ENCODE measurements at regions not wholly inside any gene's neighbourhood (a gene's known extent, or its start where the extent isn't known, plus 50 kb on each side); places are given as distances from the start of the nearest gene placed in this dataset.

GRCh38 chr12:46459861-46460545 is 87.4 kb upstream of the SLC38A2 start:
- no peaks in the 10 kb centered on the region for H3K79me2 ChIP-seq (ENCODE audit: insufficient read depth, low read length)
- H3K9me3 Mint-ChIP-seq: no peaks in the 10 kb centered on the region
- intact Hi-C loops (cut with micrococcal nuclease): no loop called here
- peak overlapping the region in 2 of 3 experiments; percentile 30 to 65 for H3K4me3 ChIP-seq (replicated peaks in 1 of 3; ENCODE audit: low read depth in 2 of 3, low read length in 3 of 3)
- no peaks in the 10 kb centered on the region for H3K27me3 ChIP-seq (ENCODE audit: control insufficient read depth in 2 of 2, insufficient read depth in 2 of 2, low read length in 2 of 2)
- H3K27ac ChIP-seq (ENCODE audit: low read depth in 1 of 2, low read length in 2 of 2): peak overlapping the region; percentile 37 to 78
- H3K27ac Mint-ChIP-seq: peak overlapping the region; percentile 68 to 93 (median 90)
- peak overlapping the region; percentile 29 for H3K9ac ChIP-seq (ENCODE audit: insufficient read depth, low read length, poor library complexity, severe bottlenecking)
- H3K9me3 ChIP-seq (replicated peaks in 1 of 2; ENCODE audit: control insufficient read depth in 1 of 2, insufficient read depth in 1 of 2, low read length in 2 of 2): no peaks in the 10 kb centered on the region
- H3K27me3 Mint-ChIP-seq (ENCODE audit: low read depth in 3 of 3): peaks cover 0 to 2% (median 0%) of the 10 kb centered on the region in 3 donors
- H3K4me2 ChIP-seq (replicated peaks; ENCODE audit: extremely low read depth, low read length, poor library complexity, severe bottlenecking): peak overlapping the region; percentile 72
- no peak for TF ChIP-seq CTCF (IDR thresholded peaks at IDR 0.05)
- H3K36me3 Mint-ChIP-seq: no peaks in the 10 kb centered on the region
- H3K4me3 Mint-ChIP-seq: peak overlapping the region; percentile 70 to 85
- H3K4me1 Mint-ChIP-seq: peaks cover 57% of the 10 kb centered on the region
- DNase-seq: peak; percentile 43 to 63 (median 54)
- no peaks in the 10 kb centered on the region for H3K36me3 ChIP-seq (replicated peaks in 1 of 2; ENCODE audit: control insufficient read depth in 1 of 2, insufficient read depth in 2 of 2, low read length in 2 of 2)
- 0% methylated on average over 2 of the region's 5 CpGs for WGBS (ENCODE audit: insufficient coverage)
- H3K4me1 ChIP-seq (ENCODE audit: control insufficient read depth in 1 of 2, insufficient read depth in 2 of 2, low read length in 2 of 2): peaks cover 42 to 54% of the 10 kb centered on the region in 2 donors
- peak overlapping the region; percentile 69 for H2AFZ ChIP-seq (ENCODE audit: insufficient read depth, low read depth, low read length, poor library complexity, severe bottlenecking)
- no peaks in the 10 kb centered on the region for H4K20me1 ChIP-seq (ENCODE audit: insufficient read depth, low read length)

GRCh38 chr12:46459111-46459510 is 86.5 kb upstream of the SLC38A2 start:
- peak overlapping the region in 1 of 2 donors; percentile 85 for H3K4me3 Mint-ChIP-seq

More at GRCh38 chr12:46459111-46459510, 86.5 kb upstream of the SLC38A2 start:
- no peak for TF ChIP-seq CTCF (IDR thresholded peaks at IDR 0.05)
- 100% methylated on average over 2 of the region's 4 CpGs for WGBS (ENCODE audit: insufficient coverage)
- Histone ChIP-seq H2AFZ (ENCODE audit: insufficient read depth, low read depth, low read length, poor library complexity, severe bottlenecking) (no peak overlapping the region), H3K4me2 (replicated peaks; ENCODE audit: extremely low read depth, low read length, poor library complexity, severe bottlenecking) (peak overlapping the region; percentile 72), H3K9ac (ENCODE audit: insufficient read depth, low read length, poor library complexity, severe bottlenecking) (no peak overlapping the region), H4K20me1 (ENCODE audit: insufficient read depth, low read length) (no peaks in the 10 kb centered on the region), H3K9me3 (replicated peaks in 1 of 2; ENCODE audit: control insufficient read depth in 1 of 2, insufficient read depth in 1 of 2, low read length in 2 of 2) (no peaks in the 10 kb centered on the region), H3K4me3 (replicated peaks in 1 of 3; ENCODE audit: low read depth in 2 of 3, low read length in 3 of 3) (peak overlapping the region in 1 of 3 experiments; percentile 65), H3K36me3 (replicated peaks in 1 of 2; ENCODE audit: control insufficient read depth in 1 of 2, insufficient read depth in 2 of 2, low read length in 2 of 2) (no peaks in the 10 kb centered on the region), H3K27me3 (ENCODE audit: control insufficient read depth in 2 of 2, insufficient read depth in 2 of 2, low read length in 2 of 2) (no peaks in the 10 kb centered on the region), H3K27ac (ENCODE audit: low read depth in 1 of 2, low read length in 2 of 2) (peak overlapping the region; percentile 36 to 78), H3K4me1 (ENCODE audit: control insufficient read depth in 1 of 2, insufficient read depth in 2 of 2, low read length in 2 of 2) (peaks cover 47 to 56% of the 10 kb centered on the region in 2 donors), H3K79me2 (ENCODE audit: insufficient read depth, low read length) (no peaks in the 10 kb centered on the region)
- Mint-ChIP-seq H3K27me3 (ENCODE audit: low read depth in 3 of 3) (peaks cover 0 to 2% (median 0%) of the 10 kb centered on the region in 3 donors), H3K36me3 (no peaks in the 10 kb centered on the region), H3K9me3 (no peaks in the 10 kb centered on the region), H3K27ac (peak overlapping the region; percentile 41 to 88 (median 68)), H3K4me1 (peaks cover 61% of the 10 kb centered on the region)
- intact Hi-C loops (cut with micrococcal nuclease): no loop called here
- no peak for DNase-seq

Data from CD14-positive monocyte (primary cell).